ENCODE measurements at regions not wholly inside any gene's neighbourhood (a gene's known extent, or its start where the extent isn't known, plus 50 kb on each side); places are given as distances from the start of the nearest gene placed in this dataset.

DNA sequence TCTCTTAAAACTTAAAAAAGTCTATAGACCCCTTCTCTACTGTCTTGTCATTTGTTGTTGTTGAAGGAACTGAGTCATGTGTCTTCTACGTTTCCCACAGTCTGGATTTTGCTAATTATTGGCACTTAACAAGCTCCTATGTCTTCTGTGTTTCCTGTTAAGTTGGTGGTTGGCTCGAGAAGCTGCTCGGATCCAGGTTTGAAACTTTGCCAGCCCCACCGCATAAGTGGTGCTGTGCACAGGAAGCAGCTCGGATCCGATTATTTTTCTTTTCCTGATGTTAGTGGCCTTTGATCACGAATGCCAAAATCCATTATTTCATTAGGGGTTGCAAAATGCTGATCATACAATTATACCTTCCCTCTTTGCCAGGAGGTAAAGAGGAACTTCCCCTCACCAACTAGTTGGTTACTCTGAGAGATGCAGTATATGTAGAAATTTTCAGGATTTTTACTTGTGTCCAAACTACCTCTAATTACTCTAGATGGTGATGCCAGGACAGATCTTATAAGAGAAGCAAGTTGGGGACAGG lies 186.5 kb downstream of the NSG2 start:
- no peak overlapping the region for H3K4ac ChIP-seq (ENCODE audit: low read depth, low read length)
- no peak overlapping the region for H3K9ac ChIP-seq (ENCODE audit: low read length)
- WGBS (ENCODE audit: extremely low coverage, insufficient coverage, low lambda C conversion rate), result no CpG with 5 or more reads among the region's 7 CpGs
- H3K4me1 ChIP-seq (ENCODE audit: control insufficient read depth, low read depth, low read length), result no peaks in the 10 kb centered on the region
- no peak overlapping the region for H2AK5ac ChIP-seq (ENCODE audit: low read length)
- no peak for DNase-seq
- no peak overlapping the region for H3K4me2 ChIP-seq (ENCODE audit: low read length)
- H3K36me3 ChIP-seq (ENCODE audit: control insufficient read depth, insufficient read depth, low read length), result no peaks in the 10 kb centered on the region
- H3K18ac ChIP-seq (ENCODE audit: low read length), result no peak overlapping the region
- H4K8ac ChIP-seq (ENCODE audit: low read depth, low read length), result no peak overlapping the region
- H2BK120ac ChIP-seq (ENCODE audit: low read depth, low read length), result no peak overlapping the region
- no peaks in the 10 kb centered on the region for H3K79me1 ChIP-seq (ENCODE audit: low read length)
- no peak overlapping the region for H3K56ac ChIP-seq (ENCODE audit: low read length)
- no peak overlapping the region for H3K23ac ChIP-seq (ENCODE audit: low read length)
- H3K27me3 ChIP-seq (ENCODE audit: insufficient read depth, low read length, poor library complexity), result no peaks in the 10 kb centered on the region
- H4K5ac ChIP-seq (ENCODE audit: low read length), result no peak overlapping the region
- no peak overlapping the region for H3K4me3 ChIP-seq (ENCODE audit: low read length)
- no peak overlapping the region for H2BK5ac ChIP-seq (ENCODE audit: low read length)
- no peak overlapping the region for H3K27ac ChIP-seq (ENCODE audit: low read depth, low read length)
- H3K79me2 ChIP-seq (ENCODE audit: control insufficient read depth, insufficient read depth, low read length), result no peaks in the 10 kb centered on the region
- no peak overlapping the region for H2BK15ac ChIP-seq (replicated peaks; ENCODE audit: low read depth)

DNA sequence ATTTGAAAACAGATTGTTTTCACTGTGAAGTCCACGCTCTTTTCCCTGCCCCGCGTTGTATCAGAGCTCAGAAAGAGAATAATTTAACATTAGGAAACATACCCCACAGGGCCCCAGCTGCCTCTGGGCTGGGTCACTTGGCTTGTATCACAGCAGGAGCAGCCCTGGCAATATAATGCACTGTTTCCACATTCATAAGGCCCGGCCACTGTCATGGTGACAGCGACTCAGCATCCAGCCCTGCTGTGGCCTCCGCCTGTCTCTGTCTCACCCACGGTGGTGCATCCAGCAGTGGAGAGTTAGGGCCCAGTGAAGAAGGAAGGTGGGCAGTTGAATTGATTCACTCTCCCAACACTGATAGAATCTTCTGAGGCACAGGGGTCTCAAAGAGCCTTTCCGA lies 188.9 kb downstream of the NSG2 start:
- no peaks in the 10 kb centered on the region for H3K27me3 ChIP-seq (ENCODE audit: insufficient read depth, low read length, poor library complexity)
- no peak overlapping the region for H2BK15ac ChIP-seq (replicated peaks; ENCODE audit: low read depth)
- H2BK5ac ChIP-seq (ENCODE audit: low read length), result no peak overlapping the region
- H3K9ac ChIP-seq (ENCODE audit: low read length), result no peak overlapping the region
- no peaks in the 10 kb centered on the region for H3K79me1 ChIP-seq (ENCODE audit: low read length)
- no peak for DNase-seq
- H2BK120ac ChIP-seq (ENCODE audit: low read depth, low read length), result no peak overlapping the region
- no peak overlapping the region for H3K4ac ChIP-seq (ENCODE audit: low read depth, low read length)
- H4K8ac ChIP-seq (ENCODE audit: low read depth, low read length), result no peak overlapping the region
- H3K18ac ChIP-seq (ENCODE audit: low read length), result no peak overlapping the region
- H3K4me3 ChIP-seq (ENCODE audit: low read length), result no peak overlapping the region
- WGBS (ENCODE audit: extremely low coverage, insufficient coverage, low lambda C conversion rate), result no CpG with 5 or more reads among the region's 8 CpGs
- no peaks in the 10 kb centered on the region for H3K79me2 ChIP-seq (ENCODE audit: control insufficient read depth, insufficient read depth, low read length)
- H3K36me3 ChIP-seq (ENCODE audit: control insufficient read depth, insufficient read depth, low read length), result no peaks in the 10 kb centered on the region
- H3K27ac ChIP-seq (ENCODE audit: low read depth, low read length), result no peak overlapping the region
- H3K56ac ChIP-seq (ENCODE audit: low read length), result no peak overlapping the region
- H3K4me2 ChIP-seq (ENCODE audit: low read length), result no peak overlapping the region
- H3K23ac ChIP-seq (ENCODE audit: low read length), result no peak overlapping the region
- H3K4me1 ChIP-seq (ENCODE audit: control insufficient read depth, low read depth, low read length), result no peaks in the 10 kb centered on the region
- no peak overlapping the region for H2AK5ac ChIP-seq (ENCODE audit: low read length)
- no peak overlapping the region for H4K5ac ChIP-seq (ENCODE audit: low read length)

DNA sequence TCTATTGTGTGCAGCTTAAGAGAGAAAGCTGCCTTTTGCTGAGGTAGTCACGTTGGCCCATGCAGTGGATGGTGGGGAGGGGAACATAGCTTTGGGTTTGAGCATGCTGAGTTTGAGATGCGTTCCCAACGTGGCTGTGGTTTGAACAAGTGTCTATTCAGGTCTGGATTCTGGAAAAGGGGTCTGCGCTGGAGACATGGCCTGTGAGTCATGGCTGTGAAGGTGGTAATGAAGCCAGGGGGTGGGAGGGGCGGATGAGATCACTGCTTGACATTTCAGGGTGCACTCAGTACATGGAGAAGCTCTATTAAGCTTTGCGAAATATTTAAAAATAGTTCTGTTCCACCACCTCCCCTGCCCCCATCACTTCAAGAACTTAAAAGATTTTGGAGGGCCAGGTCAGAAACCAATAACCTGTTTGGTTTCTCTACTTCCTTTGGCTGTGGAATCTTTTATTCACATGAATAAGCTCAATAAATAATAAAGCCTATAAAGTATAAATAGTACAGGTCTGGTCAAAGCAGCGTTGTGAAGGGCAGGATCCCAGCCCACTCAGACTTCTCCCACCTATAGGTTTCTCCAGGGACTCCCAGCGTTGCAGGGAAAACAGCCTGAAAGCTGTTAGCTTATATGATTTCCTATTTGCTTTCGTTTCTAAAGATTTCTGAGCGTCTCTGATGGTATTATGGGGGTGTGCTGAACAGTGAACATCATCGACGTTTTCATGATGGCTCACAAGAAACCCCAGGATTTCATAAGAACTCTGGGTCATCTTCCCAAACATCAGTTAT lies 189.9 kb downstream of the NSG2 start:
- H2BK15ac ChIP-seq (replicated peaks; ENCODE audit: low read depth), result no peak overlapping the region

DNA sequence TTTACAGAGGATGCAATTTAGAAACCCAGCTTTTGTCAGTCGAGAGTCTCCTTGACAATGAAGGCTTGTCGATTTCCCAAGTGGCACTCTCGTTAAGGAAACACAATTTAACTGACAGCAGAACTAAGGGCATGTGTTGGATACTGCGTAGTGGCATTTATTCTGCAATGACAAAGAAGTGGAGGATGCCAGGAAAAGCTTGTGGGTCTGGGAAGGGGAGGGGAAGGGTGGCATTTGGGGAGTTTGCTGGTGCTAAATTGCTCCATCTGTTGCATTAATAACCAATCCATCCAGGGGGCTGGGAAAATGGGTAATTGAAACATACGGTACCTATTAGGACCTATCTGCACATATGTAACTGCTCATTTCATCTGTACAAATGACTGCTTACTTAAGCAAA lies 190.6 kb downstream of the NSG2 start:
- H3K56ac ChIP-seq (ENCODE audit: low read length), result no peak overlapping the region
- no peaks in the 10 kb centered on the region for H3K27me3 ChIP-seq (ENCODE audit: insufficient read depth, low read length, poor library complexity)
- H2BK15ac ChIP-seq (replicated peaks; ENCODE audit: low read depth), result no peak overlapping the region
- H3K27ac ChIP-seq (ENCODE audit: low read depth, low read length), result no peak overlapping the region
- H3K4me1 ChIP-seq (ENCODE audit: control insufficient read depth, low read depth, low read length), result no peaks in the 10 kb centered on the region
- no peak for DNase-seq
- no peak overlapping the region for H3K23ac ChIP-seq (ENCODE audit: low read length)
- H3K79me2 ChIP-seq (ENCODE audit: control insufficient read depth, insufficient read depth, low read length), result no peaks in the 10 kb centered on the region
- no peak overlapping the region for H3K18ac ChIP-seq (ENCODE audit: low read length)
- H2AK5ac ChIP-seq (ENCODE audit: low read length), result no peak overlapping the region
- H3K9ac ChIP-seq (ENCODE audit: low read length), result no peak overlapping the region
- no peak overlapping the region for H4K5ac ChIP-seq (ENCODE audit: low read length)
- no peak overlapping the region for H3K4me2 ChIP-seq (ENCODE audit: low read length)
- H2BK120ac ChIP-seq (ENCODE audit: low read depth, low read length), result no peak overlapping the region
- no peak overlapping the region for H4K8ac ChIP-seq (ENCODE audit: low read depth, low read length)
- no peak overlapping the region for H2BK5ac ChIP-seq (ENCODE audit: low read length)
- no peak overlapping the region for H3K4ac ChIP-seq (ENCODE audit: low read depth, low read length)
- no peaks in the 10 kb centered on the region for H3K79me1 ChIP-seq (ENCODE audit: low read length)
- no CpG with 5 or more reads among the region's 5 CpGs for WGBS (ENCODE audit: extremely low coverage, insufficient coverage, low lambda C conversion rate)
- H3K4me3 ChIP-seq (ENCODE audit: low read length), result no peak overlapping the region
- no peaks in the 10 kb centered on the region for H3K36me3 ChIP-seq (ENCODE audit: control insufficient read depth, insufficient read depth, low read length)

More for the DNA sequence above, 189.9 kb downstream of the NSG2 start:
- Histone ChIP-seq H3K18ac (ENCODE audit: low read length) (no peak overlapping the region), H3K36me3 (ENCODE audit: control insufficient read depth, insufficient read depth, low read length) (no peaks in the 10 kb centered on the region), H3K27ac (ENCODE audit: low read depth, low read length) (no peak overlapping the region), H4K5ac (ENCODE audit: low read length) (no peak overlapping the region), H3K4me2 (ENCODE audit: low read length) (no peak overlapping the region), H2AK5ac (ENCODE audit: low read length) (no peak overlapping the region), H3K9ac (ENCODE audit: low read length) (no peak overlapping the region), H2BK5ac (ENCODE audit: low read length) (no peak overlapping the region), H3K4me3 (ENCODE audit: low read length) (no peak overlapping the region), H3K79me1 (ENCODE audit: low read length) (no peaks in the 10 kb centered on the region), H3K4me1 (ENCODE audit: control insufficient read depth, low read depth, low read length) (no peaks in the 10 kb centered on the region), H2BK120ac (ENCODE audit: low read depth, low read length) (no peak overlapping the region), H4K8ac (ENCODE audit: low read depth, low read length) (no peak overlapping the region), H3K56ac (ENCODE audit: low read length) (no peak overlapping the region), H3K27me3 (ENCODE audit: insufficient read depth, low read length, poor library complexity) (no peaks in the 10 kb centered on the region), H3K79me2 (ENCODE audit: control insufficient read depth, insufficient read depth, low read length) (no peaks in the 10 kb centered on the region), H3K4ac (ENCODE audit: low read depth, low read length) (no peak overlapping the region), H3K23ac (ENCODE audit: low read length) (no peak overlapping the region)
- no CpG with 5 or more reads among the region's 12 CpGs for WGBS (ENCODE audit: extremely low coverage, insufficient coverage, low lambda C conversion rate)
- DNase-seq, result no peak

DNA sequence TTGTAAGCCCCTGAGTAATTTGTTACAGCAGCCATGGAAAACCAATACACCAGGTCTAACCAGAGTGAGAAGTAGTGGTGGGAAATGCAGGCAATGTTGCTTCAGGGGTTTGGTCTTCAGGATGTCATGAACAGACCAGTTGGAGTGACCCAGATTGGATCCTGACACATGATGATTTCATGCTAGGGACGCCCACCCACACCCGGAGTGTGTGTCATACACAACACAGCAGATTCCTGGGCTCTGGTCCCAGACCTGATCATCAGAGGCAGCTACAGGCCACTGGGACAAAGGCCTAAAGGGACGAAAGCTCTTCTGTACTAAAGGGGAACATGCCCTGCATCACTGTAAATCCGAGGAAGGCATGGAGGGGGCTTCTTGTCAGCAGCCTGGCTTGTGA lies 194.2 kb downstream of the NSG2 start:
- H3K4me1 ChIP-seq (ENCODE audit: control insufficient read depth, low read depth, low read length), result no peaks in the 10 kb centered on the region
- H3K79me2 ChIP-seq (ENCODE audit: control insufficient read depth, insufficient read depth, low read length), result no peaks in the 10 kb centered on the region
- no peak overlapping the region for H2AK5ac ChIP-seq (ENCODE audit: low read length)
- H2BK5ac ChIP-seq (ENCODE audit: low read length), result no peak overlapping the region
- no peaks in the 10 kb centered on the region for H3K36me3 ChIP-seq (ENCODE audit: control insufficient read depth, insufficient read depth, low read length)
- H3K23ac ChIP-seq (ENCODE audit: low read length), result no peak overlapping the region
- no peak overlapping the region for H3K4ac ChIP-seq (ENCODE audit: low read depth, low read length)
- no peak overlapping the region for H3K56ac ChIP-seq (ENCODE audit: low read length)
- WGBS (ENCODE audit: extremely low coverage, insufficient coverage, low lambda C conversion rate), result no CpG with 5 or more reads among the region's 4 CpGs
- H3K79me1 ChIP-seq (ENCODE audit: low read length), result no peaks in the 10 kb centered on the region
- H2BK15ac ChIP-seq (replicated peaks; ENCODE audit: low read depth), result no peak overlapping the region
- no peak overlapping the region for H3K4me3 ChIP-seq (ENCODE audit: low read length)
- H3K18ac ChIP-seq (ENCODE audit: low read length), result no peak overlapping the region
- no peak overlapping the region for H2BK120ac ChIP-seq (ENCODE audit: low read depth, low read length)
- no peak overlapping the region for H3K27ac ChIP-seq (ENCODE audit: low read depth, low read length)
- no peak overlapping the region for H3K9ac ChIP-seq (ENCODE audit: low read length)
- DNase-seq, result no peak
- no peaks in the 10 kb centered on the region for H3K27me3 ChIP-seq (ENCODE audit: insufficient read depth, low read length, poor library complexity)
- H4K5ac ChIP-seq (ENCODE audit: low read length), result no peak overlapping the region
- no peak overlapping the region for H3K4me2 ChIP-seq (ENCODE audit: low read length)
- H4K8ac ChIP-seq (ENCODE audit: low read depth, low read length), result no peak overlapping the region

DNA sequence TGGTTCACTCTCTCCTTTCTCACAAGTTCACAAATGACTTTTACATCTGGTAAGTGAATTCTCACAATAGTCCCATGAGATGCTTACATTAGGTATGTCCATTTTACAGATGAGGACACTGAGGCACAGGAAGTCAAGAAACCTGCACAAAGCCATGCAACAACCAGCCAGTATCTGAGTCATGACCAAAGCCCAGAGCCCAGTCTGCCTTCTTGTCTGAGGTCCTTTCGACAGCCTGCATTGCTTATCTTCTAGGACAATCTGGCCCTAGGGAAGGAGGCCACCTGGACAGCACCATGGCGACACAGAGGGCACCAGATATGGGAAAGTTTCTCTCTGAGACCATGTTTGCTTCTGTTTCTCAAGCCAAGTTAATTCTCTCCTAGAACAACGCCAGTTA lies 197.1 kb downstream of the NSG2 start:
- H2AK5ac ChIP-seq (ENCODE audit: low read length), result no peak overlapping the region
- no peaks in the 10 kb centered on the region for H3K27me3 ChIP-seq (ENCODE audit: insufficient read depth, low read length, poor library complexity)
- H4K8ac ChIP-seq (ENCODE audit: low read depth, low read length), result no peak overlapping the region
- H3K23ac ChIP-seq (ENCODE audit: low read length), result no peak overlapping the region
- no peak overlapping the region for H3K4me2 ChIP-seq (ENCODE audit: low read length)
- WGBS (ENCODE audit: extremely low coverage, insufficient coverage, low lambda C conversion rate), result no CpG with 5 or more reads among the region's 3 CpGs
- no peak overlapping the region for H3K4me3 ChIP-seq (ENCODE audit: low read length)
- no peak overlapping the region for H3K27ac ChIP-seq (ENCODE audit: low read depth, low read length)
- H3K9ac ChIP-seq (ENCODE audit: low read length), result no peak overlapping the region
- no peak overlapping the region for H2BK5ac ChIP-seq (ENCODE audit: low read length)
- H3K4ac ChIP-seq (ENCODE audit: low read depth, low read length), result no peak overlapping the region
- no peaks in the 10 kb centered on the region for H3K4me1 ChIP-seq (ENCODE audit: control insufficient read depth, low read depth, low read length)
- H4K5ac ChIP-seq (ENCODE audit: low read length), result no peak overlapping the region
- H3K79me2 ChIP-seq (ENCODE audit: control insufficient read depth, insufficient read depth, low read length), result no peaks in the 10 kb centered on the region
- H3K79me1 ChIP-seq (ENCODE audit: low read length), result no peaks in the 10 kb centered on the region
- H3K56ac ChIP-seq (ENCODE audit: low read length), result no peak overlapping the region
- no peaks in the 10 kb centered on the region for H3K36me3 ChIP-seq (ENCODE audit: control insufficient read depth, insufficient read depth, low read length)
- no peak for DNase-seq
- no peak overlapping the region for H2BK120ac ChIP-seq (ENCODE audit: low read depth, low read length)
- H3K18ac ChIP-seq (ENCODE audit: low read length), result no peak overlapping the region
- no peak overlapping the region for H2BK15ac ChIP-seq (replicated peaks; ENCODE audit: low read depth)
